ENCODE measurements at regions not wholly inside any gene's neighbourhood (a gene's known extent, or its start where the extent isn't known, plus 50 kb on each side); places are given as distances from the start of the nearest gene placed in this dataset.

GRCh38 chr3:35529337-35529736 lies 110.0 kb upstream of the ARPP21 start:
- DNase-seq: no peak

DNA sequence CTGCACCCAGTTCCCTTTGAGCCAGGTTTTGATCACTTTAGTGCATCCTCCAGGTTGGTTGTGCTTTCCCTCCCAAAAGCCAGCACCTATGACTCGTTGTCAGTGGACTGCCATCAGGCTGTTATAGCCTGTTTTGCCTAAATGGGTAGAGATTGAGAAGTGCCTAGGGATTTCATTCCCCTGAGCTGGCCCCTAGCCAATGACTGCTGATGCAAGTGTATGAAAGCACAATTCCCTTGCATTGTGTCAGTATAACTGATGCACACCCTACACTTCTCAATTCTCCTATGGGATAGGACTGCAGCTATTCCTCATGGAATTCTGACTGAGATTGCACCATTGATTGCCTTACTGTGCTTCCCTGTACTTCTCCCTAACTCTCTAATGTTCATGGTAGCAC lies 102.1 kb upstream of the ARPP21 start:
- no peak for DNase-seq

GRCh38 chr3:35544976-35545375 lies 94.3 kb upstream of the ARPP21 start:
- no peak for DNase-seq

DNA sequence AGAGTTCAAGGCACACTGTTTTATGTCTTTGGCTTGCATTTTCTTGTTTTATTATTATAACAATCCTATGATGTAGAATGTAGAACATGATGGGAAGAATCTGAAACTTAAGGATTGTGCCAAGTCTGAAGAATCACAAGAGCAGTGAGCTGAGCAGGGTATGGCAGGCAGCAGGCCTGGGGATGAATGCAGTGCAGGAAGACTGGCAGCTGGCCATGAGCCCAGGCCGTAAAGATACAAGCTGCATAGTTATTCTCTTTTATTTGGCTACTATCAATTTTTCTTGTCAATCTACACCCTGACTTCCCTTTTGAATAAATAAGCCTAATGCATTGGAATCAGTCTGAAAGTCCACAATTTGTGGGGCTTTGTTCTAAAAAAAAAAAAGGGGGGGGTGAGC lies 89.6 kb upstream of the ARPP21 start:
- DNase-seq: no peak

DNA sequence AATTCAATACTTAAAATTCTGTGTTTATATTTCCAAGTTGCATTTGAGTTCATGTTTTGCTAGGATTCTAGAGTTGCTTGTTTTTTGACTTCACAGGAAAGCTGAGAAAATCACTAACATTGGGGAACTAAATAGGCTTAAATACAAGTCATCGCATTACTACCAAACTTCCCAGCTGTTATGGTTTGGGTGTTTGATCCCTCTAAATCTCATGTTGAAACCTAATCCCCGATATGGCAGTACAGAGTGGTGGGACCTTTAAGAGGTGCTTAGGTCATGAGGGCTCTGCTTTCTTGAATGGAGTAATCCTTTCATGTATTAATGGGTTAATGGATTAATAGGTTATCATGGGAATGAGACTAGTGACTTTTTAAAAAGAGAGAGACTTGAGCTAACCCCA lies 77.2 kb upstream of the ARPP21 start:
- DNase-seq: no peak

GRCh38 chr3:35565048-35565447 lies 74.3 kb upstream of the ARPP21 start:
- no peak for DNase-seq

All from NCI-H187 (cell line).